ENCODE measurements at regions not wholly inside any gene's neighbourhood (a gene's known extent, or its start where the extent isn't known, plus 50 kb on each side); places are given as distances from the start of the nearest gene placed in this dataset.
"Not testable (repeated sequence)": the region's sequence is repeated elsewhere in the genome, so short reads cannot be mapped to it uniquely, and the experiment has no call there.

GRCh38 chr15:94968133-94968532, 736.8 kb downstream of the MCTP2 start:
- no peak for DNase-seq (ENCODE audit: extremely low read depth in 1 of 2, low read depth in 1 of 2)

GRCh38 chr15:94970096-94970495, 738.7 kb downstream of the MCTP2 start:
- DNase-seq (ENCODE audit: extremely low read depth in 1 of 2, low read depth in 1 of 2) = no peak

- DNase-seq (ENCODE audit: extremely low read depth in 1 of 2, low read depth in 1 of 2) = no peak
Observed at GRCh38 chr15:94970802-94971201, 739.4 kb downstream of the MCTP2 start.

- DNase-seq (ENCODE audit: extremely low read depth in 1 of 2, low read depth in 1 of 2) = no peak
Observed at GRCh38 chr15:94972314-94972713, 741.0 kb downstream of the MCTP2 start.

- DNase-seq (ENCODE audit: extremely low read depth in 1 of 2, low read depth in 1 of 2) = no peak
Observed at GRCh38 chr15:94987085-94987484, 755.7 kb downstream of the MCTP2 start.

- DNase-seq (ENCODE audit: extremely low read depth in 1 of 2, low read depth in 1 of 2) = no peak
Observed at GRCh38 chr15:94991718-94992117, 760.4 kb downstream of the MCTP2 start.

GRCh38 chr15:95009635-95010034, 778.3 kb downstream of the MCTP2 start:
- no peak for DNase-seq (ENCODE audit: extremely low read depth in 1 of 2, low read depth in 1 of 2)

- no peak for DNase-seq (ENCODE audit: extremely low read depth in 1 of 2, low read depth in 1 of 2)
Observed at GRCh38 chr15:95013381-95013780, 782.0 kb downstream of the MCTP2 start.

GRCh38 chr15:95016511-95017229, 785.3 kb downstream of the MCTP2 start:
- no peak for DNase-seq (ENCODE audit: extremely low read depth in 1 of 2, low read depth in 1 of 2)

- DNase-seq (ENCODE audit: extremely low read depth in 1 of 2, low read depth in 1 of 2) = no peak
Observed at GRCh38 chr15:95017666-95018328, 786.4 kb downstream of the MCTP2 start.

- no peak for DNase-seq (ENCODE audit: extremely low read depth in 1 of 2, low read depth in 1 of 2)
Observed at GRCh38 chr15:95018888-95019545, 787.7 kb downstream of the MCTP2 start.

GRCh38 chr15:95019907-95020306, 788.5 kb downstream of the MCTP2 start:
- no peak for DNase-seq (ENCODE audit: extremely low read depth in 1 of 2, low read depth in 1 of 2)

GRCh38 chr15:95021816-95022215, 790.5 kb downstream of the MCTP2 start:
- DNase-seq (ENCODE audit: extremely low read depth in 1 of 2, low read depth in 1 of 2) = no peak

GRCh38 chr15:95024351-95024750, 793.0 kb downstream of the MCTP2 start:
- no peak for DNase-seq (ENCODE audit: extremely low read depth in 1 of 2, low read depth in 1 of 2)

GRCh38 chr15:95025924-95026728, 794.8 kb downstream of the MCTP2 start:
- DNase-seq (ENCODE audit: extremely low read depth in 1 of 2, low read depth in 1 of 2) = no peak

GRCh38 chr15:95027981-95028380, 796.6 kb downstream of the MCTP2 start:
- DNase-seq (ENCODE audit: extremely low read depth in 1 of 2, low read depth in 1 of 2) = no peak

GRCh38 chr15:95032156-95032555, 800.8 kb downstream of the MCTP2 start:
- DNase-seq (ENCODE audit: extremely low read depth in 1 of 2, low read depth in 1 of 2) = no peak

- DNase-seq (ENCODE audit: extremely low read depth in 1 of 2, low read depth in 1 of 2) = no peak
Observed at GRCh38 chr15:95035106-95035505, 803.7 kb downstream of the MCTP2 start.

- no peak for DNase-seq (ENCODE audit: extremely low read depth in 1 of 2, low read depth in 1 of 2)
Observed at GRCh38 chr15:95041297-95041696, 809.9 kb downstream of the MCTP2 start.

- not testable (repeated sequence) for DNase-seq (ENCODE audit: extremely low read depth in 1 of 2, low read depth in 1 of 2)
Observed at GRCh38 chr15:95043236-95043932, 812.0 kb downstream of the MCTP2 start.

GRCh38 chr15:95043933-95044313, 812.6 kb downstream of the MCTP2 start:
- DNase-seq (ENCODE audit: extremely low read depth in 1 of 2, low read depth in 1 of 2) = no peak

All from activated CD8-positive, alpha-beta memory T cell treated with anti-CD3 and anti-CD28 coated beads for 1 hour (primary cell).